HUES48 (cell line): ENCODE measurements at regions not wholly inside any gene's neighbourhood (a gene's known extent, or its start where the extent isn't known, plus 50 kb on each side); places are given as distances from the start of the nearest gene placed in this dataset.

Experiments used
- H3K27ac ChIP-seq: one replicate; pipeline ENCODE4 v1.7.0; 2013; ENCODE audit warnings: low read depth, low read length, inconsistent platforms
- H3K27me3 ChIP-seq: 2 replicates; pipeline ENCODE4 v1.6.1; 2013; ENCODE audit warnings: mild to moderate bottlenecking, low read length; ENCODE audit not compliant: control insufficient read depth, insufficient read depth
- H3K36me3 ChIP-seq: 2 replicates; pipeline ENCODE4 v1.6.1; 2013; ENCODE audit warnings: low read length; ENCODE audit not compliant: control insufficient read depth, insufficient read depth
- H3K4me1 ChIP-seq: 2 replicates; pipeline ENCODE4 v1.6.1; 2013; ENCODE audit warnings: mild to moderate bottlenecking, low read length; ENCODE audit not compliant: control insufficient read depth, insufficient read depth
- H3K4me3 ChIP-seq: 2 replicates; pipeline ENCODE4 v1.5.1; 2013; ENCODE audit warnings: mild to moderate bottlenecking, low read depth, low read length
- H3K9ac ChIP-seq: 2 replicates; pipeline ENCODE4 v1.6.1; 2013; ENCODE audit warnings: mild to moderate bottlenecking, low read depth, low read length, moderate library complexity
- H3K9me3 ChIP-seq: 2 replicates; pipeline ENCODE4 v1.6.1; 2013; ENCODE audit warnings: low read length; ENCODE audit not compliant: control insufficient read depth, insufficient read depth

DNA sequence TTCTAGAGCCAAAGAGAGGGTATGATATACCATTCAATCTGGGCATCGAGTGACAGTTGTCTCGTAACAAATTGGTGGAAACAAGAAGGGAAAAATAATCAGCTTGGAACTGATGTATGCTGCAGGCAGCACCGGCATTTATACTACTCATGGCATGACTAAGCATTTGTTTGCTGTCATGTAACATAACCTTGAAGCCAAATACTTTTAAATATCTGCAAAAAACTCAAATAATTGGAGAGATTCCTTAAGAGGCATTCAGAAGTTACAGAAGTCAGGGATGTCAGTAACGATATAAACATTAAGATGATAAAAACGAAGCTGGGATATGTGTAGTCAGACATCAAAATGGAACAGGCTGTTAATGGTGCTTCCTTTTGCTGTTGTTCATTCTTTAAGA lies 157.3 kb upstream of the MMADHC start:
- H3K27me3 ChIP-seq = no peaks in the 10 kb centered on the region
- H3K9me3 ChIP-seq = no peaks in the 10 kb centered on the region
- no peak overlapping the region for H3K4me3 ChIP-seq
- H3K27ac ChIP-seq = no peak overlapping the region
- no peaks in the 10 kb centered on the region for H3K4me1 ChIP-seq
- no peak overlapping the region for H3K9ac ChIP-seq
- H3K36me3 ChIP-seq = no peaks in the 10 kb centered on the region

DNA sequence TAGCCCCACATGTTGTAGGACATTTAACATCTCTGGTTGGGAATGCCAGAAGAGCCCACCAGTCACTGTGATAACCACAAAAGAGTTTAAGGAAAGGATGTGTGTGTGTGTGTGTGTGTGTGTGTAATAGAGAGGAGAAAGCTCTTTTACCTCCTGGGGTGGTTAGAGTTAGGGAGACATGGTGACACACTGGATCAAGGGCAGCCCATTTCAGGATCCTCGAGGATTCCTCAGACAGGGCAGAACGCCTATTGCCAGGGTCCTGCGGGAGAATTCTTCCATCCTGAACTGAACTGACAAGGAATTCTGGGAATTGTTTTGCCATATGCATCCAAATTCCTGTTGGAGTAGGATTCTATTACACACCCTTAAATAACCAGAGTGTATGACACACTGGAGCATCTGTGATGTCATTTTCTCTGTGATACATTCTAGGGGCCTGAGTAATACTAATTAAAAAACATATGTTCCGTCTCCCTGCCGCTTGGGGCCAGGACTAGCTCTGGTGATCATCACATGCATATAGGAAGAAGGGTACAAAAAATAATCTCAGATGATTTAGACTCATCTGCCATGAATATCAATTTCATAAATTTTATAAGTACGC lies 156.4 kb upstream of the MMADHC start:
- no peaks in the 10 kb centered on the region for H3K36me3 ChIP-seq
- H3K4me1 ChIP-seq = no peaks in the 10 kb centered on the region
- no peak overlapping the region for H3K9ac ChIP-seq
- H3K9me3 ChIP-seq = no peaks in the 10 kb centered on the region
- H3K4me3 ChIP-seq = no peak overlapping the region
- no peak overlapping the region for H3K27ac ChIP-seq
- H3K27me3 ChIP-seq = no peaks in the 10 kb centered on the region

DNA sequence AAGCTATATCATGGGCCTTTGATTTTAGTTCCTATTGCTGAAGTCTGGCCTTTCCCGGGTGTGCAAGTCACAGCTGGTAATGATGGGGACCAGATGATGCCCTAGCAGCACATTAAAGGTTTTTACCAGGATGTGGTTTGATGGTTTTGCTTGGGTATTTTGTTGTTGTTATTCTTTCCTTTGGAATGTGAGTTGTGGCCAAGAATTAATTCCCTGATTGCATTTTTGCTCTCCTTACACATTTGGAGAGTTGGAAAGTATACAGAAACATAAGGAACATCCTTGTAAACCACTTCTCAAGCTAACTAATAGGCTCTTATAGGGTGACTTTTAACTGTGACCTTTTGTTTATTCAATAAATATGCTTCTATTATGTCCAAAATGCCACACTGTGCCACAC lies 154.1 kb upstream of the MMADHC start:
- Histone ChIP-seq H3K27ac (no peak overlapping the region), H3K4me1 (no peaks in the 10 kb centered on the region), H3K9me3 (no peaks in the 10 kb centered on the region), H3K4me3 (no peak overlapping the region), H3K27me3 (no peaks in the 10 kb centered on the region), H3K36me3 (no peaks in the 10 kb centered on the region), H3K9ac (no peak overlapping the region)

GRCh38 chr2:149740490-149740889 lies 152.9 kb upstream of the MMADHC start:
- Histone ChIP-seq H3K9ac (no peak overlapping the region), H3K27me3 (no peaks in the 10 kb centered on the region), H3K27ac (no peak overlapping the region), H3K4me3 (no peak overlapping the region), H3K9me3 (no peaks in the 10 kb centered on the region), H3K36me3 (no peaks in the 10 kb centered on the region), H3K4me1 (no peaks in the 10 kb centered on the region)

- H3K36me3 ChIP-seq = no peaks in the 10 kb centered on the region
- H3K9ac ChIP-seq = no peak overlapping the region
- no peak overlapping the region for H3K27ac ChIP-seq
- no peak overlapping the region for H3K4me3 ChIP-seq
- H3K27me3 ChIP-seq = no peaks in the 10 kb centered on the region
- H3K9me3 ChIP-seq = no peaks in the 10 kb centered on the region
- H3K4me1 ChIP-seq = no peaks in the 10 kb centered on the region
These were observed 152.3 kb upstream of the MMADHC start for GRCh38 chr2:149739883-149740265.

GRCh38 chr2:149739171-149739882 lies 151.8 kb upstream of the MMADHC start:
- no peaks in the 10 kb centered on the region for H3K27me3 ChIP-seq
- no peak overlapping the region for H3K4me3 ChIP-seq
- no peak overlapping the region for H3K27ac ChIP-seq
- H3K4me1 ChIP-seq = peaks cover 2% of the 10 kb centered on the region; the same call in 1 of the 2 replicates
- no peaks in the 10 kb centered on the region for H3K9me3 ChIP-seq
- H3K9ac ChIP-seq = no peak overlapping the region
- H3K36me3 ChIP-seq = no peaks in the 10 kb centered on the region

- Histone ChIP-seq H3K9me3 (no peaks in the 10 kb centered on the region), H3K27me3 (no peaks in the 10 kb centered on the region), H3K36me3 (no peaks in the 10 kb centered on the region), H3K9ac (no peak overlapping the region), H3K27ac (no peak overlapping the region), H3K4me1 (peaks cover 8% of the 10 kb centered on the region; the same call in 1 of the 2 replicates), H3K4me3 (no peak overlapping the region)
These were observed 151.2 kb upstream of the MMADHC start for GRCh38 chr2:149738767-149739166.

DNA sequence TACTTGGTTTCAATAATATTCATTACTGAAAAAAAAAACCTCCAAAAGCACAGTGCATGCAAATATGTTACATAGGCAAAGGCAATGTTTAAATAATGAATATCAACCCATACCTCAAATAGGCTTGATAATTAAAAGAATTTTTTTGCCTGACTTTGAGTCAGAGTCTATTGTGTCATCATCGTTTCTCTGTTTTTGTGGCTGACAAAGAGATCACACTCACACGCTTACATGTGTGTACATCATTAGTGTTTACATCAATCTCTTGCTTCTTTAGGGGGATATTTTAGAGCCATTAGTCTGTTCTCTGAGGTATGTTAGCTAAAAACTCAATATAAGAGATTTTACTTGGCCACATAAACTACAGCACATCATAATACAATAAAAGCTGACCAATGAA lies 150.3 kb upstream of the MMADHC start:
- Histone ChIP-seq H3K9ac (no peak overlapping the region), H3K36me3 (no peaks in the 10 kb centered on the region), H3K9me3 (no peaks in the 10 kb centered on the region), H3K4me1 (peaks cover 8% of the 10 kb centered on the region; the same call in 1 of the 2 replicates), H3K27me3 (no peaks in the 10 kb centered on the region), H3K4me3 (no peak overlapping the region), H3K27ac (no peak overlapping the region)

- no peaks in the 10 kb centered on the region for H3K36me3 ChIP-seq
- no peak overlapping the region for H3K4me3 ChIP-seq
- H3K27me3 ChIP-seq = no peaks in the 10 kb centered on the region
- no peak overlapping the region for H3K9ac ChIP-seq
- peaks cover 14% of the 10 kb centered on the region; the same call in 1 of the 2 replicates for H3K4me1 ChIP-seq
- no peak overlapping the region for H3K27ac ChIP-seq
- H3K9me3 ChIP-seq = no peaks in the 10 kb centered on the region
These were observed 147.8 kb upstream of the MMADHC start for GRCh38 chr2:149735237-149735958.

GRCh38 chr2:149733936-149734685 lies 146.5 kb upstream of the MMADHC start:
- Histone ChIP-seq H3K4me1 (peaks cover 14% of the 10 kb centered on the region; the same call in 1 of the 2 replicates), H3K27ac (no peak overlapping the region), H3K9ac (no peak overlapping the region), H3K9me3 (no peaks in the 10 kb centered on the region), H3K27me3 (no peaks in the 10 kb centered on the region), H3K36me3 (no peaks in the 10 kb centered on the region), H3K4me3 (no peak overlapping the region)
